HCT116 (cell line): ENCODE measurements at regions not wholly inside any gene's neighbourhood (a gene's known extent, or its start where the extent isn't known, plus 50 kb on each side); places are given as distances from the start of the nearest gene placed in this dataset.

Experiments used
- ATAC-seq: fragments of 200-7000 bp; cut with Tn5 transposase; 2 replicates; pipeline ENCODE4 v1.9.1; 2020; ENCODE audit warnings: mild to moderate bottlenecking, moderate library complexity
- BruUV-seq: library from RNA; stranded (reverse); fragments of 400-500 nt; replicated peaks from 2 replicates; lab custom pipeline; 2021; lab: Mats Ljungman, UMichigan
- CTCF ChIA-PET: fragments of 300-600 bp; sonication (Branson Sonifier 250); formaldehyde crosslinking; loops from one replicate; lab custom pipeline; 2021; ENCODE audit warnings: antibody characterized with exemption; lab: Charles Lee
- POLR2A ChIA-PET: fragments of 300-600, 350-600 bp; sonication (Branson Sonifier 250); formaldehyde crosslinking; loops from one replicate; lab custom pipeline; 2021; ENCODE audit warnings: antibody characterized with exemption; lab: Charles Lee
- RAD21 ChIA-PET, 2 experiments: fragments of 300-600 bp; sonication (Branson Sonifier 250); formaldehyde crosslinking; loops; one replicate each; lab custom pipeline; 2023; ENCODE audit warnings: low total read pairs in 2 of 2; ENCODE audit not compliant: uncharacterized antibody in 2 of 2, unreplicated experiment in 2 of 2, low non-redundant PET in 1 of 2; lab: Charles Lee
- DNase-seq: peaks from one replicate; pipeline ENCODE4 v3.0.0-alpha.2; 2010; ENCODE audit warnings: low read depth, low spot score
- H2AFZ ChIP-seq: fragments of 200-600 bp; shearing (Covaris generic), sonication (generic); 2 replicates; pipeline ENCODE4 v1.6.1; 2017; ENCODE audit warnings: low read depth, mixed run types, mixed read lengths, antibody characterized with exemption, low read length; ENCODE audit not compliant: poor library complexity, severe bottlenecking
- H3K27ac ChIP-seq: 2 replicates; pipeline ENCODE4 v1.5.1; 2012; ENCODE audit warnings: low read depth, low read length
- H3K27me3 ChIP-seq: fragments of 200-600 bp; sonication (generic); 2 replicates; pipeline ENCODE4 v1.6.1; 2016; ENCODE audit warnings: mixed run types, low read length, mixed read lengths; ENCODE audit not compliant: insufficient read depth
- H3K36me3 ChIP-seq, 2 experiments: fragments of 200-500 bp in 1 of 2; fragments of 200-600 bp in 1 of 2; sonication (Bioruptor generic) in 1 of 2; sonication (generic) in 1 of 2; 2 replicates each; pipeline versions ENCODE4 v1.5.1 to v1.6.1; 2014 to 2016; ENCODE audit warnings: low read length in 2 of 2, inconsistent platforms in 1 of 2, mixed read lengths in 1 of 2, mixed run types in 1 of 2; ENCODE audit not compliant: insufficient read depth in 2 of 2, control insufficient read depth in 1 of 2
- H3K4me1 ChIP-seq, 2 experiments: fragments of 200-600 bp in 1 of 2; sonication (generic) in 1 of 2; 2 replicates each; pipeline versions ENCODE4 v1.5.1 to v1.6.1; 2012 to 2017; ENCODE audit warnings: low read length in 2 of 2, inconsistent platforms in 1 of 2, mild to moderate bottlenecking in 1 of 2, mixed read lengths in 1 of 2, mixed run types in 1 of 2, moderate library complexity in 1 of 2; ENCODE audit not compliant: insufficient read depth in 2 of 2, control insufficient read depth in 1 of 2
- H3K4me2 ChIP-seq: fragments of 200-600 bp; sonication (generic); 2 replicates; pipeline ENCODE4 v1.6.1; 2017; ENCODE audit warnings: mixed run types, low read length, mixed read lengths
- H3K4me3 ChIP-seq, 2 experiments: fragments of 200-600 bp in 1 of 2; sonication (generic) in 1 of 2; replicated peaks in 1 of 2; 2 replicates each; pipeline ENCODE4 v1.5.1; 2011 to 2016; ENCODE audit warnings: low read length in 2 of 2, control low read depth in 1 of 2, low read depth in 1 of 2, mild to moderate bottlenecking in 1 of 2, mixed read lengths in 1 of 2, mixed run types in 1 of 2
- H3K79me2 ChIP-seq: fragments of 200-600 bp; sonication (generic); 2 replicates; pipeline ENCODE4 v1.6.1; 2017; ENCODE audit warnings: mild to moderate bottlenecking, mixed run types, low read length, moderate library complexity, mixed read lengths; ENCODE audit not compliant: insufficient read depth
- H3K9ac ChIP-seq: fragments of 200-600 bp; sonication (generic); 2 replicates; pipeline ENCODE4 v1.6.1; 2016; ENCODE audit warnings: low read length, mixed read lengths
- H3K9me2 ChIP-seq: fragments of 200-600 bp; sonication (generic), shearing (Covaris generic); 2 replicates; pipeline ENCODE4 v1.6.1; 2017; ENCODE audit warnings: mixed run types, mild to moderate bottlenecking, moderate library complexity; ENCODE audit not compliant: insufficient read depth
- H3K9me3 ChIP-seq, 2 experiments: fragments of 200-500 bp in 1 of 2; fragments of 200-600 bp in 1 of 2; sonication (Bioruptor generic) in 1 of 2; sonication (generic) in 1 of 2; 2 replicates each; pipeline ENCODE4 v1.6.1; 2014 to 2017; ENCODE audit warnings: low read length in 2 of 2, mixed read lengths in 2 of 2, inconsistent platforms in 1 of 2, low read depth in 1 of 2, mild to moderate bottlenecking in 1 of 2, mixed run types in 1 of 2, moderate library complexity in 1 of 2; ENCODE audit not compliant: control insufficient read depth in 1 of 2, insufficient read depth in 1 of 2
- H4K20me1 ChIP-seq: fragments of 200-600 bp; sonication (generic), shearing (Covaris generic); 2 replicates; pipeline ENCODE4 v1.6.1; 2017; ENCODE audit warnings: mixed run types, mild to moderate bottlenecking, moderate library complexity; ENCODE audit not compliant: insufficient read depth
- CBX3 ChIP-seq: IDR thresholded peaks from 2 replicates; pipeline ENCODE4 v1.6.1; 2012; ENCODE audit warnings: low read depth
- EZH2 ChIP-seq: fragments of 200-600 bp; sonication (generic); IDR thresholded peaks from 2 replicates; pipeline ENCODE4 v1.6.1; 2017; ENCODE audit warnings: antibody characterized with exemption, mixed run types
- FOSL1 ChIP-seq: IDR thresholded peaks from 2 replicates; pipeline ENCODE4 v1.6.1; 2012; ENCODE audit warnings: low read depth
- JUND ChIP-seq: IDR thresholded peaks from 2 replicates; pipeline ENCODE4 v1.6.1; 2012
- SIN3A ChIP-seq: IDR thresholded peaks from 2 replicates; pipeline ENCODE4 v1.6.1; 2012; ENCODE audit warnings: low read depth
- SRF ChIP-seq: IDR thresholded peaks from 2 replicates; pipeline ENCODE4 v1.6.1; 2012; ENCODE audit warnings: low read depth
- YY1 ChIP-seq: IDR thresholded peaks from 2 replicates; pipeline ENCODE4 v1.6.1; 2011; ENCODE audit warnings: low read length, low read depth, moderate library complexity, mild to moderate bottlenecking; ENCODE audit not compliant: insufficient replicate concordance; ENCODE audit errors: extremely low read depth
- ZFX ChIP-seq: fragments of 450-650 bp; IDR thresholded peaks from 2 replicates; pipeline ENCODE4 v1.6.1; 2017
- intact Hi-C: fragments of 100-400 bp; cut with micrococcal nuclease; formaldehyde crosslinking; loops from 2 replicates; pipeline ENCODE4 v1.10.0; 2022
- TF ChIP-seq, protein P1 (sequence below): IDR thresholded peaks from 2 replicates; pipeline ENCODE4 v1.6.1; 2012

DNA sequence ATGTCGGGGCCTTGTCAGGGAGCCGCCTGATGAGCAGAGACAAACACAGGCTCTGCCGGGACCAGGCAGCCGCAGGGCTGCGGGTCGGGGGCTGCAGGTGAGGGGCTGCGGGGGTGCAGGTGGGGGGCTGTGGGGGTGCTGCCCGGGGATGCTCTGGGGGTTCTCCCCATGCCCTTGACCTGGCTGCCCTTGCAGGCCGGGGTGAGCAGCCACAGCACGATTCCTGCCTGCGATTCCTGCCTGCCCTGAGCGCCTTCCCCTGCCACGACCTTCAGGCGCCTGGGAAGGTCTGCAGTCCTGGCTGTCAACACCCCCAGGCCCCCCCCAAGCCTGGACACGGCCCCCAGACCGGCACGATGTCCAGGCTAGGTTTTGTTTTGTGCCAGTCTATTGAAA, 106.3 kb downstream of the FAM53A start:
- BruUV-seq, result no TSS peak
- no peaks in the 10 kb centered on the region for H3K36me3 ChIP-seq
- TF ChIP-seq YY1, result no peak
- TF ChIP-seq ZFX, result no peak
- TF ChIP-seq EZH2, result no peak
- TF ChIP-seq, protein P1, sequence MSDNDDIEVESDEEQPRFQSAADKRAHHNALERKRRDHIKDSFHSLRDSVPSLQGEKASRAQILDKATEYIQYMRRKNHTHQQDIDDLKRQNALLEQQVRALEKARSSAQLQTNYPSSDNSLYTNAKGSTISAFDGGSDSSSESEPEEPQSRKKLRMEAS, result no peak
- DNase-seq (no peak), ATAC-seq (no peak)
- no peaks in the 10 kb centered on the region for H3K27me3 ChIP-seq
- no peaks in the 10 kb centered on the region for H3K79me2 ChIP-seq
- no peaks in the 10 kb centered on the region for H3K9me2 ChIP-seq
- no peak overlapping the region for H3K9ac ChIP-seq
- intact Hi-C loops, result no loop called here
- RAD21 ChIA-PET, result no interaction called here
- no peak overlapping the region for H3K27ac ChIP-seq
- H3K4me1 ChIP-seq, result peaks cover 9 to 29% of the 10 kb centered on the region in 2 experiments
- POLR2A ChIA-PET, result no interaction called here
- no peaks in the 10 kb centered on the region for H3K9me3 ChIP-seq
- H2AFZ ChIP-seq, result no peak overlapping the region
- no peaks in the 10 kb centered on the region for H4K20me1 ChIP-seq
- no peak overlapping the region for H3K4me3 ChIP-seq
- CTCF ChIA-PET, result no interaction called here
- no peak overlapping the region for H3K4me2 ChIP-seq

DNA sequence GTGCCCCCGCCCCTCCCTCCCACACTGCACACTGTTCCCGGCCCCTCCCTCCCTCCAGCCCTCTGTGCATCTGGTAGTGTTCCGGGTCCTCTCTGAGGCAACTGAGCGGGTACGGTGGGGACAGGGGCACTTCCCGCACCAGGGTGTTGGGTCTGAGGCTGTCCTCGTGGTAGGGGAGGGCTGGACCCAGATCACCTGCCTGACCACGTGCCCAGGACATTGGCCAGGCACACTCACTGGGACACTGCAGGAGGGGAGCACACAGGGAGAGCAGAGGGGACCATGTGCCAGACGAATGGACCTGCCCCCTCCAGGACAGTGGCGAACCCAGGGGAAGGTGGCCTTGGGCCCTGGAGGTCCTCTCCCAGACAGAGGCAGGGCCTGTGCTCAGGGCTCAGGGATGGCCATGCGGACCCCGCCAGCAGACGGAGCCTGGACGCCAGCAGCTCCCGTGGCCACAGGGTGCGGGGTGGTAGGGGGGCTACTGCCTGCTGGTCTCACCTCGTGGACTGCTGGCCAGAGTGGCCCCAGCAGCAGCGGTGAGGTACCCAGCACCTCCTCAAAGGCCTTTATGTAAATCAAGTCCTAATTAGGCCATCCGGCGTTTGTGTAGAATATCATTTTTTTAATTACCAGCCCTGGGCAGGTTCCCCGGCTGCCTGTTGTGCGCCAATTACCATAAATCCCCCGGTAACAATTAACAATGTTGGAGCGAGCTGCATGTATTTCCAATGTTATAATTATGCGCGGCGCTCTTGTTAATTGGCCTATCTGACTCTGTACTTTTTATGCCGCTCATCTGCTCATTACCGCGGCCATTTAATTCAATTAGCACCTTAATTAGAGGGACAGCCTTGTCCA, 106.9 kb downstream of the FAM53A start:
- H3K36me3 ChIP-seq, result no peaks in the 10 kb centered on the region
- RAD21 ChIA-PET, result no interaction called here
- H3K4me3 ChIP-seq, result no peak overlapping the region
- no peak overlapping the region for H3K9ac ChIP-seq
- no peaks in the 10 kb centered on the region for H3K9me2 ChIP-seq
- ATAC-seq (no peak), DNase-seq (no peak)
- POLR2A ChIA-PET, result no interaction called here
- H3K4me2 ChIP-seq, result no peak overlapping the region
- intact Hi-C loops, result no loop called here
- CTCF ChIA-PET, result no interaction called here
- TF ChIP-seq SIN3A (no peak), FOSL1 (no peak), CBX3 (no peak), JUND (no peak), YY1 (no peak), SRF (no peak)
- H3K79me2 ChIP-seq, result no peaks in the 10 kb centered on the region
- H3K27me3 ChIP-seq, result no peaks in the 10 kb centered on the region
- no TSS peak for BruUV-seq
- no peaks in the 10 kb centered on the region for H4K20me1 ChIP-seq
- H3K4me1 ChIP-seq, result peaks cover 9 to 31% of the 10 kb centered on the region in 2 experiments
- H3K27ac ChIP-seq, result no peak overlapping the region
- H2AFZ ChIP-seq, result no peak overlapping the region
- H3K9me3 ChIP-seq, result no peaks in the 10 kb centered on the region
